NCI-H2196 treated with DMSO at 0.1 percent for 48 hours (cell line): ENCODE measurements at regions not wholly inside any gene's neighbourhood (a gene's known extent, or its start where the extent isn't known, plus 50 kb on each side); places are given as distances from the start of the nearest gene placed in this dataset.
"Not testable (repeated sequence)": the region's sequence is repeated elsewhere in the genome, so short reads cannot be mapped to it uniquely, and the experiment has no call there.

Experiments used
- DNase-seq: peaks from one replicate; lab custom pipeline; 2025; ENCODE audit not compliant: unreplicated experiment; lab: John Stamatoyannopoulos, UW

GRCh38 chr7:150101282-150101681 lies 221.9 kb upstream of the LRRC61 start:
- DNase-seq: not testable (repeated sequence)

DNA sequence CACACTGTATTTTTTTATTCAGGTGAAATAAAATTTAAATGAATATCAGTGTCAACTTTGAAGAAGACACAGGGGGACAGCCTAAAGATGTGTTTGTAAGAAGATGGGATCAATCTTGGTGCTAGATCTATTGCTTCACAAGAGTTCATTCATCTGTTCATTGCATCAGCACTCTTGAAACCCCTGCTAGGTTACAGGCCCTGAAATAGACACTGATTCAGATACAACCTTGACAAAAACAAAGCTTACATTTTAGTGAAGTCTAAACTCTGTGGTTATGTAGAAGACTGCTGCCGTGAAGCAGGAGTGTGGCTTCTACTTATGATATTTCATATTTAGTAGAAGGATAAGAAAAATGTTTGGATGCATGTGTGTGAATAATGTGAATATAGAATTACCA lies 215.9 kb upstream of the LRRC61 start:
- DNase-seq: not testable (repeated sequence)

GRCh38 chr7:150110375-150110820 lies 212.8 kb upstream of the LRRC61 start:
- DNase-seq: not testable (repeated sequence)

- not testable (repeated sequence) for DNase-seq
Measured at GRCh38 chr7:150110882-150111281, 212.3 kb upstream of the LRRC61 start.

DNA sequence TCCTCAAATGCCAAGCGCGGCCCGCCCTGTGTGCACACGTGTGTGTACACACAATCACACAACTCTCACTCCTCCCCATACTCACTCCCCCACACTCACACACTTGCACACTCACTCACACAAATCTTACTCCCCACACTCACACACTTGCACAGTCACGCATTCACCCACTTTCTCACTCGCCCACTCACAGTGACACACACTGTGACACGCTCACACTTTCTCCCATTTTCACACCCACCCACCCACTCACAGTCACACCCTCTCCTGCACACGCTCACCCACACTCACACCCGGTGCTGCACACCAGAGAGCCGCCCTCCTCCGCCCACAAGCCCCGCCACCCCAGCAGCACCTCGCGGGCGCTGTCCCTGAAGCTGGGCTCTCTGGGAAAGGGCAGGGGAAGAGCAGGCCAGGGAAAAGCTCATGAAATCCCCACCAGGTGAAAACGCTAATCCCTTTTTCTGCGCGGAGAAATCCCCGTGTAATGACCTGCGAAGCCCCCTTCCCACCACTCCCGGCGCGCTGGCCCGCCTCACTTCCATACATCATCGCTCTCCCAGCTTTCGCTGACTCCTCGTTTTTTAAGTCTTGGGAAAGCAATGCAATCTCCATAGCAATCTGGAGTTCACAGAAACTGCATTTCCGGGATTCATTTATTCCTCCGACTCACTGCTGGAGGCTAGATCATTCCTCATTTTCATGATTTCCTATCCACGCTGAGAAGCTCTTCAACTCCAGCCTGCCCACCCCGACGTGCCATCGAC lies 211.6 kb upstream of the LRRC61 start:
- DNase-seq: not testable (repeated sequence)

- not testable (repeated sequence) for DNase-seq
Measured at GRCh38 chr7:150113301-150113700, 209.9 kb upstream of the LRRC61 start.

DNA sequence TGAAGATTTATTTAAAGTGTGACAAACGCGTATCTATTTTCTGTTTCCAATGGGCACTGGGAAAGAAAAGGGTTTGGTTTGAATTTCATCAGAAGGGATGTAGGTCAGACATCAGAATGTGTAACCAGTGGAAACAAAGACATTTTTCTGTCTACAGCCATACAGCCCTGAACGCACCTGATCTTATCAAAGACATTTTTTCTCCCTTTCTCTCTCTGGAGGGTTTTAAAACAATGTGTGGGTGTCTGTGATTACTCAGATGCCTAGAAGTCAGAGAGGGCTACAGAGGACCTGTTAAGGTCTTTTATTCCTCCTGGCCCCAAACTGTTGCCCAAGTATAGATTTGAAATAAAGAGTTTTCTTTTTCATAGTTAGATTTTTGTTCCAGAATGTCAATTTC lies 208.6 kb upstream of the LRRC61 start:
- DNase-seq: not testable (repeated sequence)

GRCh38 chr7:150119966-150120365 lies 203.2 kb upstream of the LRRC61 start:
- not testable (repeated sequence) for DNase-seq

DNA sequence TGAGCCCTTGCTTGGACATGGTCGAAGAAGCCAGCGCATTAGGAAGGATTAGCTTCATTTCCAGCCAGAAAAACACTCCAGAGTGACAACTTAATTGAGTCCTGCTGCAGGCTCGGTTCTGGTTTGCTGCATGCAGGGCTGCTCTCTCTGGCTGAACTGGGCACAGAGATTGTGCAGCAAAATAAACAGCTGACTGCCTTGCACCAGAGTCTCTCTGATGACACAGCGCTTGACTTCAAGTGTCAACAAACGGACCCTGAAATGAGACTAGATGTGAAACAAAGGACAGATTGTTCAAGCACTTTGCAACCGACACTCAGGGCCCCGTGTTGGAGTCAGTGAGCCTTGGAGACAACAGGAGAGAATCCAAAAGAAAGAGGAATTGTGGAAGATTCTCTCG lies 197.3 kb upstream of the LRRC61 start:
- not testable (repeated sequence) for DNase-seq

DNA sequence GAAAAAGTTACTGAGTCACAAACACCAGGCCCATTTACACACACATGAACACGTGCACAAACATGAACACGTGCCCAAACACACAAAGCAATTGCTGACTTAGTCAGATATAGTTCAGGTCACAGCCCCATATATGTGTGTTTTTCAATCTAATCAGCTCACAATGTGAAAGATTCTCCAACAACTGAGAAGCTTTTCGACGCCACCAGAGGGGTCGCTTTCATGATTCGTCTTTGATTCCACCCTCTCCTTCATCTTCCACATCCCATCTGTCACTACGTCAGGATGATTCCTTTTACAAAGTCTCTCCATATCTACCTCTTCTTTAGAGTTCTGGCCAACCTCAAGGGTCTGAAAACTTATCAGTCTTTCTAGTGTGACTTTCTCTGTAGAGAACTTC lies 188.7 kb upstream of the LRRC61 start:
- not testable (repeated sequence) for DNase-seq

DNA sequence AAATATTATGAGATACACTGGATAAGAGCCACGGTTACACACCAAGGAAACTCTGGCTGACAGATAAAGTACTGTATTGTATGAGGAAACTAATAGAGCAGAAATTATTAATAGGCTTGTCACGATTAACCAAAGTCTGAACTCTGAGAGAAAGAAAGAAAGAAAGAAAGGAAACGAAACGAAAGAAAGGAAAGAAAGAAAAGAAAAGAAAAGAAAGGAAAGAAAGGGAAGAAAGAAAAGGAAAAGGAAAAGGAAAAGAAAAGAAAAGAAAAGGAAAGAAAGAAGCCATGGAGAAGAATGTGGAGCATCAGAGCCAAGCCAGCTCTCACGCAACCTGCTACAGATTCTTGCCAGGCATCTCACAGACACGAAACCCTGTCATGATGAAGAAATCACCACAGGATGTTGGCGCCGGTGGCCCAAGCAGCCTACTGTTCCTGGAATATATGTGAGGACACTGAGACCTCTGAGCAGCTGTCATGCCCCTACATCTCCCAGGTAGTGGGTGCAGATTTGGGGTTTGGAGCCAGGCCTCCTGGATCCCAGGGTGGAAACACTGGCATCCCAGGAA lies 187.4 kb upstream of the LRRC61 start:
- not testable (repeated sequence) for DNase-seq

DNA sequence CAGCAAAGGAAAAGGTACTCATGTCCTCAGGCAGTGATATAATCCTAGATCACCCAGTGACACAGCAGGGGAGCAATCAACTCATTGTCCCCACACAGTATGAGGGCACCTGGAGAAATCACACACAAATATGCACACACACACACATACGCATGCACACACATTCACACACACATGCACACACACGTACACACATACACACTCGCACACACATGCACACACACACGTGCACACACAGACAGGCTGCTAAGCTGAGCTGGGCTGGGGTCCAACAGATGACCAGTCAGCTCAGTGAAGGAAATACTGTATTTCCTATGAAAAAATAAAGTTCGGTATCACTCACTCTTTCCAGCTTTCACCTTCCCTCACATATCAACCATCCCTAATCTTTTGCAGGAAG lies 183.3 kb upstream of the LRRC61 start:
- not testable (repeated sequence) for DNase-seq

GRCh38 chr7:150141525-150142345 lies 181.4 kb upstream of the LRRC61 start:
- not testable (repeated sequence) for DNase-seq

- DNase-seq: not testable (repeated sequence)
Measured at GRCh38 chr7:150146124-150146523, 177.0 kb upstream of the LRRC61 start.

- DNase-seq: not testable (repeated sequence)
Measured at GRCh38 chr7:150147524-150147923, 175.6 kb upstream of the LRRC61 start.

- not testable (repeated sequence) for DNase-seq
Measured at GRCh38 chr7:150156015-150156414, 167.1 kb upstream of the LRRC61 start.

DNA sequence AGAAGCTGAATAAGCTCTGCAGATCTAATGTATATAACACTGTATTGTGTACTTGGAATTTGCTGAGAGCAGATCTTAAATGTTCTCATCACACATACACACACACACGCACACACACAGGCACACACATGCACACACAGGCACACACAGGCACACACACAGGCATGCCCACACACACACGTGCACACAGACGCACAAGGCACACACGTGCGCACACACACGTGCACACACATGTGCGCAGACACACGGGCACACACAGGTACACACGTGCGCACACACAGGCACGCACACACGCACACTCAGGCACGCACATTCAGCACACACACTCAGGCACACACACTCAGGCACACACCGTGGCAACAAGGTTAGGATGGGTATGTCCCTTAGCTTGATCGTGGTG lies 164.5 kb upstream of the LRRC61 start:
- not testable (repeated sequence) for DNase-seq

- not testable (repeated sequence) for DNase-seq
Measured at GRCh38 chr7:150169515-150169914, 153.6 kb upstream of the LRRC61 start.

DNA sequence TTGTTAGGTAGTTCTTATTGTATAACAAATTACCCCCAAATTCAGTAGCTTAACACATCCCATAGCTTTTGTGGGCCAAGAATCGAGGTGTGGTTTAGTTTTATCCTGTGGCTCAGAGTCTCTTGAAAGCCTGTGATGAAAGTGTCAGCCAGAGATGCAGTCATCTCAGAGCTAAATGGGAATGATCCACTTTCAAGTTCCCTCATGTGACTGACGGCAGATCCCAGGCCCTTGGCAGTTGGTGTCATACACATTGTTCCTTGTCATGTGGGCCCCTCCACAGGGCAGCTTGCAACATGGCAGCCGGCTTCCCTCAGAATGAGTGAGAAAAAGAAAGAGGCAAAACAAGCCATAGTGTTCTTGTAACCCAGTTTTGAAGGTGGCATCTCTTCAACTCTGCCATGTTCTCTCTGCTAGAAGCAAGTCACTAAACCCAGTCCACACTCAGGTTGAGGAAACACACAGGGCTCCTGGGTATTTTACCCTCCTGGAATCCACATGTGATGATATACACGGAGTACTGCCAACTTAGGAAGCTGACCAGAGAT lies 153.1 kb upstream of the LRRC61 start:
- DNase-seq: not testable (repeated sequence)

DNA sequence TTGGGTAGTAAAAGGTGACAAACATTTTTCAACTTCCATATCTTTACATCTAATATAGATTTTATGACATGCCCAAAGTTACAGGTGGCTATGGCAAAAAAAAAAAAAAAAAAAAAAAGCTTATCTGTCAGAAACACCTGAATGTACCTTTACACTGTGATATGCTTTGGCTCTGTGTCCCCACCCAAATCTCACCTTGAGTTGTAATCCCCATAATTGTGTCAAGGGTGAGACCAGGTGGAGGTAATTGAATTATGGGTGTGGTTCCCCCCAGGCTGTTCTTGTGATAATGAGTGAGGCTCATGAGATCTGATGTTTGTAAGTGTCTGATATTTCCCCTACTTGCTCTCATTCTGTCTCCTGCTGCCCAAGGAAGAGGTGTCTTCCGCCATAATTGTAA lies 139.6 kb upstream of the LRRC61 start:
- DNase-seq: not testable (repeated sequence)

- DNase-seq: not testable (repeated sequence)
Measured at GRCh38 chr7:150189963-150190362, 133.2 kb upstream of the LRRC61 start.
